ENCODE measurements at regions not wholly inside any gene's neighbourhood (a gene's known extent, or its start where the extent isn't known, plus 50 kb on each side); places are given as distances from the start of the nearest gene placed in this dataset.

- no peak for DNase-seq
These were observed 153.5 kb downstream of the LSM5 start for GRCh38 chr7:32336726-32337125.

- DNase-seq: no peak
These were observed 155.1 kb downstream of the LSM5 start for GRCh38 chr7:32335107-32335506.

GRCh38 chr7:32330602-32331001 lies 159.6 kb downstream of the LSM5 start:
- no peak for DNase-seq

GRCh38 chr7:32326078-32326477 lies 164.1 kb downstream of the LSM5 start:
- DNase-seq: no peak

DNA sequence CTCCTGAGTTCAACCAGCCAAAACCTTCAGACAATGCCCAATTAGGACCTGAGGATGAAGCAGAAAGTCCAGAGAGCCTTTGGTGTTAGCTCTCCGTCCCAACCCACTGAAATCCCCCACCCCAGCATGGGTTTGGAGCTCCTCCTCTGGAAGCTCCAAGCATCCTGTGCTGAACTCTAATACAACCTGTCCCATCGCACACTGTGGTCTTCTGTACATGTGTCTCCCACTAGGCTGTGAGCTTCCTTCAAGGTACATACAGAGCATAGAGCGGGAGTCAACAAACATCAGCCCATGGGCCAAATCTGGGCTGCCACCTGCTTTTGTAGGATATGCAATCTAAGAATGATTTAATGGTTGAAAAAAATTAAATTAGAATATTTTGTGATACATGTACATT lies 166.5 kb downstream of the LSM5 start:
- DNase-seq: no peak

DNA sequence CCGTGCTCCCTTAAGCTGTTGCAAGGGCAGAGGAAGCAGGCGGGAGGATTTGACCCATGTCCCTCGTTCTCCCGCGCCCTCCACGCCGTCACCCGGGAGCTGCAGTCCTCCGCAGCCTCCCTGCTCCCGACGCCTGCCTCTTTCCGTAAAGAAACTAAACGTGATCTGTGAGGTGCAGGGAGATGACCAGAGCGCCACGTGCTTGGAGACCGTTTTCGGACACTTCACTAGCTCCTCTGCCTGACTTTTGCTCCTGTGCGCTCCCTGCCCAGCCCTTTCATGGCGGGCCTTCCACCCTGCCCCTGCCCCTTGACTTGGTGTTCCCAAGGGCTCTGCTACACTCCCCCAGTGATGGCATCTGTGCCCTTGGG lies 171.2 kb downstream of the LSM5 start:
- DNase-seq: no peak

- no peak for DNase-seq
These were observed 171.7 kb downstream of the LSM5 start for GRCh38 chr7:32318300-32319011.

- DNase-seq: no peak
These were observed 173.3 kb downstream of the LSM5 start for GRCh38 chr7:32316839-32317238.

DNA sequence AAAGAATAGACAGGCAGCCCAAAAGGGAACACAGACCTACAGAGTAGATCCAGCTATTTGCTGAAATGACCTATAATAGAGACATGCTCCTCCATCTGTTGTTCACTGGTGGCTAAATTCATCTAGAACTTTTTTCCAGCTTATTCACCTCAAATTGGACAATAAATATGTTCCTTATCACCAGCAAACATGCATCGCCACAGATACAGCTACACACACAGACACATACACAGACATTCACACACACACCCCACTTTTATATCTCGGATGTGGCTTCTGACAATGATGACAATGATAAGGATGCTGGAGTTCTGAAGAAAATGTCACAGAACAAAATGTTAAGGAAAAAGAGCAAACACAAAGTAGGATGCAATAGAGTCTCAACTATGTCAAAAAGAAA lies 175.4 kb downstream of the LSM5 start:
- DNase-seq: no peak

GRCh38 chr7:32301427-32301826 lies 188.8 kb downstream of the LSM5 start:
- no peak for DNase-seq

- no peak for DNase-seq
These were observed 191.0 kb downstream of the LSM5 start for GRCh38 chr7:32299133-32299702.

DNA sequence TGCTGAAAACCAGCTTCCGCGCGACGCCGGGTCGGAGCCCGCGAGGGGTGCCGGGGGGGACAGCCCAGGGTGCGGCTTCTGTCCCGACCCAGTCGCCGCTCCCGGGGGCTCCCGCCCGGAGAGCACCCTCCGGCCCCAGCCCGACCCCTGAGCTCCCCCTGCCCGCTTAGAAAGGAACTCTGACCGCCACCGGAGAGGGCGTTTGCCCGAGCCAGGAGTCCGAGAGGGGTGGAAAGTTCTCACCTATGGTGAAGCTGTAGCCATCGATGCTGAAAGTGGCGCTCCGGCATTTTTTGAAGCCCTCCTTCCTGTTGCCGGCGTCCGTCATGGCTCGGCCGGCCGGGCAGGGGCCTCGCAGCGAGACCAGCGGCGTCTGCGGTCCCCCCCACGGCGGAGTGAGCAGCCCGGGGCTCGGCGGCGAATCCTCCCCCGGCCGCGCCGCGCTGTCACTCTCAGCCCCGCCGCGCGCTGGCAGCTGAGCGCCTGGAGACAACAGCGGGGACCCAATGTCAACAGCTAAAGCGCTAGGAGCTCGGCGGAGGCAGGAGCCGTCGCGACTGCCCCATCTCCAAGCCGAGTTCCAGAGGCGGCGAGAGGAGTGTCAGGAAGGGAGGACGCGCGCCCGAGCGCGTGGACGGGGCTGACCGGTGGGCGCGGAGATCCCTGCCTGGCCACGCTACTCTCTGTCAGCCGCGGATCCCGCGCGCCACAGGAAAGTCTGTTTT lies 191.6 kb downstream of the LSM5 start:
- DNase-seq: no peak

DNA sequence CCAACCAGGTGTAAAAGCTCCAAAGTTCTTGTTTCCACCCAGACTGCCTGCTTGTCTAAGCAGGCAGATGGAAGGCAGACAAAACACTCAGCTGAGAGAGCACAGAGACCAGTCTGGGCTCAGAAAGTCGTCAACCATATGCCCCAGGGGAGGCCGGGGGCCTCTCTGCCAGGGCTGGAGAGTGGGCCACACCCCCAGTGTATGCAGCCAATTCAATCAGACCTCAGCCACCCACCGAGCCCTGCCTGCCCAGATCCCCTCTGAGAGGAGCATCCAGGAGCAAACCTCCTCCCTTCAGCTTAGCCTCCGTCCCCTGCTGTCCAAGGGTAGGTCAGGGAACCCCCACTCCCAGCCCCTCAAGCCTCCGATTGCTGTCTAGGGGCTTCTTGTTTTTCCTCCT lies 196.3 kb downstream of the LSM5 start:
- DNase-seq: no peak

DNA sequence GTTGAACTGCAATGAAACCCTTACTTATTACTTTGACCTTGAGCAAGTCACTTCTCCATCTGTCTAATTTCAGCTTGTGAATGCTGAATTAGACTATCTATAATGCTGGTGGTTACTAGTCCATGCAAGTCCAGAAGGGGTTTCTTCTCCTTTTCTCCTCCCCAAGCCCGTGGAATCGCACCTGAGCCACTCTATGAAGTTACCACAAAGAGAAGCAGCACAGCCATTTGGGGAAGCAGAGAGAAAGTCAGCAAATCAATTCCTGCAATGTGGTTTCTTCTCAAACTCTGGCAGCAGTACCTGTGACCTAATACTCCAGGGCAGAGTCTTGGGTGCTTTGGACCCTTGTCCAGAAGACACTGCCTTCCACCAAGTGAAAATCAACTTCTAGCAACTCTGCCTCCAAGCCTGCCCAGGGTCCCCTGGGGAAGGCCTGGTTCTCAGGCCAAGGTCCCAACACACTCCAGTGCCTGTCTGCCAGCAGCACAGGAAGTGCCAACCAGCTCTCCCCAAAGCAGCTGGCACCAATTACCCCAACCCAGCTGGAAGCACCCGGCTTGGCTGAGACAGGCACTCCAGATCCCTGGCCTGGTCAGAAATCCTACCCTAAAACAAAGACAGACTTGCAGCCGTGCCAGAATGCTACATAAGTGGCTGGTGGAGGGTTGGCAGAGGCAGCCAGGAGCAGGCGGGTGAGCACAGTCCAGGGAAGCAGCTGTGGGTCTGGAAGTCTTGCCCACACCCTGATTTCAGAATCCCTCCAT lies 200.3 kb downstream of the LSM5 start:
- DNase-seq: no peak

GRCh38 chr7:32285698-32286097 lies 204.5 kb downstream of the LSM5 start:
- no peak for DNase-seq

GRCh38 chr7:32283546-32283945 lies 206.6 kb downstream of the LSM5 start:
- no peak for DNase-seq

DNA sequence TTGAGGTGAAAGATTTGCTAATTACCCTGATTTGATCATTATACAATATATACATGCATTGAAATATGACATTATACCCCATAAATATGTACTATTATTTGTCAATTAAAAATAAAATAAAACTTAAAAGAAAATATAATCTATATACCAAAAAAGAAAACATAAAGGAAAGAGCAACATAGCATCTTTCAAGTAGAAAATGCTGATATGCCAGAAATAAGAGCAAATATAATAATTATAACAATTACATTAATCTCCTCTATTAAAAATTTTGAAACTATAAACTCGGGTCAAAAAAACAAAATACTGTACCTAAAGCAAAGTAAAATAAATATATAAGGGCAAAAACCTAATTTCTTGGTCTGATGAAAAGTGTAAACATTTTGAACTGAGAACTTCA lies 209.3 kb upstream of the PDE1C start:
- DNase-seq: no peak

GRCh38 chr7:32275216-32276009 lies 205.2 kb upstream of the PDE1C start:
- no peak for DNase-seq

- no peak for DNase-seq
These were observed 203.1 kb upstream of the PDE1C start for GRCh38 chr7:32273297-32273696.

DNA sequence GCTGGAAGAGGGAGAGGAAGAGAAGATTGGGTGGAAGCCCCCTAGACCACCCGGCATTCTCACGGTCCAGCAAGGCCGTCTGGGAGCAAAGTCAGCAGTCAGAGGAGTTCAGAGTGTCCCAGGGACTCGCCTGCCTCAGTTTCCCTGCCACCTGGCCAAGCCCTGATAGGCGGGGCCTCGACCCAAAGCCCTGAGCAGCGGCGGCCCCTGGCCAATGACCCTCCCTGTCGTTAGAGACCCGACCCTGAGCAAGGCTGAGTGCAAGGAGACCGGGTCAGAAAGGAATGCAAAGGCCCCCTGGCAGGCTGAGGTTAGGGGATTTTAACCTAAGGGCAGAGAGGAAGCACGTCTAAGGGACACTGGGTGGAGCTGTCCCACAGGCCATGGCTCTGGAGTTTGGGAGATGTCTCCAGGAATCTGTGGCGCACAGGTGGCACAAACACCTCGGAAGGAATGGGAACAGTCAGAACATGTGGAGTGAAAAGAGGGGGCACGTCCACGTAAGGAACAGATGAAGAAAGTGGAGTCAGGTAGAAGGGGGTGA lies 196.8 kb upstream of the PDE1C start:
- DNase-seq: no peak

DNA sequence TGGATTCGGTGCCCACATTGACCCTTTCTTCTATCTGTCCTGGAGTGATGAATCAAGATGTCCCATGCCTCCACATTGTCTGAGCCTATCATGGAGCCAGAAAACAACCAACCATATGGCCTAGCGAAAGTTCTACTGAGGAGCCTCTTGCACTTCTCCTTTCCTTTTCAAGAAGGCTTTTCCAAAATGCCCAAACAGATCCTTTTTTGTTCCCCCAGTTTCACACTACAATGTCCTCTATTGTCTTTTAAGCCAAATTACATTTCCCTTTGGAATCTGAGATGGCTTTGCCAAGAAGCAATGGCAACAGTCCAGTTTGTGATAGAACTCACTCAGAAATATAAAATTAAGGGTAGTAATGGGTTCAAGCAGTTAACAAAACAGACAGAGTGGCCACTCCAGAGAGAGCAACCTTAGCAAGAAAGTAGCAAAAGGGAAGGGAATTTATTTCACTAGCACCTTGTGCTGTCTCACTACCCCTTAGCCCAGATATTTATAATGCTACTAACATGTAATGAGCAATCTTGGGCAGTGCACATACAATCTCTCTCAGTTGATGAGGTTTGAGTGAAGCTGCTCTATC lies 194.6 kb upstream of the PDE1C start:
- no peak for DNase-seq

- no peak for DNase-seq
These were observed 193.4 kb upstream of the PDE1C start for GRCh38 chr7:32263611-32264010.
